T-helper 2 cell treated with Interferon-gamma antibody and Interleukin-4, amounts not matched to agents 5 μg/mL and 100 μg/mL, for 36 hours (primary cell): ENCODE measurements at regions not wholly inside any gene's neighbourhood (a gene's known extent, or its start where the extent isn't known, plus 50 kb on each side); places are given as distances from the start of the nearest gene placed in this dataset.
"Not testable (repeated sequence)": the region's sequence is repeated elsewhere in the genome, so short reads cannot be mapped to it uniquely, and the experiment has no call there.

Experiments used
- DNase-seq: peaks from one replicate; pipeline ENCODE4 v3.0.0; 2021; ENCODE audit warnings: low spot score
- H3K27ac Mint-ChIP-seq: one replicate; pipeline ENCODE4 v1.8.0; 2021; ENCODE audit warnings: mild to moderate bottlenecking, mixed read lengths
- H3K27me3 Mint-ChIP-seq: one replicate; pipeline ENCODE4 v1.8.0; 2021; ENCODE audit warnings: low read depth, mixed read lengths
- H3K36me3 Mint-ChIP-seq: one replicate; pipeline ENCODE4 v1.8.0; 2021; ENCODE audit warnings: low read depth, mixed read lengths
- H3K4me1 Mint-ChIP-seq: one replicate; pipeline ENCODE4 v1.8.0; 2021; ENCODE audit warnings: low read depth, mixed read lengths
- H3K4me3 Mint-ChIP-seq: one replicate; pipeline ENCODE4 v1.8.0; 2022; ENCODE audit warnings: mild to moderate bottlenecking, moderate library complexity, mixed read lengths
- H3K9me3 Mint-ChIP-seq: one replicate; pipeline ENCODE4 v1.8.0; 2021; ENCODE audit warnings: mixed read lengths

DNA sequence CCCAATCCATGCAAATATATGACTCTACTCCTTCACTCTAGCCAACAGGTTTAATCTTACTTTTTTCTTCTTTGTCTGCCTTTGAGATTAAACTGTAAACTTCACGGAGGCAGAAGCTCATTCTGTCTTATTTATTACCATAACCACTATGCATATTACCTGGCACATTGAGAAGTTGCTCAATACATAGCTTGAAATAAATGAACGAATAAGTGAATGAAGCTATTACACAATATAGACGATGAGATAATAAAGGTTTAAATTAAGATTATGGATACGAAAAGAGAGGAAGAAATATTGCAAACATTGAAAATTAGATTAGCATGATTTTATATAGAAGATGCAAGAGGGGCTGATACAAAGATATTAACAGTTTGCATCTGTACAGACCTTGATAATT lies 385.1 kb downstream of the LTN1 start:
- Mint-ChIP-seq H3K9me3 (peaks cover 21% of the 10 kb centered on the region), H3K27me3 (no peaks in the 10 kb centered on the region), H3K4me1 (peaks cover 12% of the 10 kb centered on the region), H3K27ac (no peak overlapping the region), H3K36me3 (peaks cover 9% of the 10 kb centered on the region), H3K4me3 (no peak overlapping the region)
- no peak for DNase-seq

DNA sequence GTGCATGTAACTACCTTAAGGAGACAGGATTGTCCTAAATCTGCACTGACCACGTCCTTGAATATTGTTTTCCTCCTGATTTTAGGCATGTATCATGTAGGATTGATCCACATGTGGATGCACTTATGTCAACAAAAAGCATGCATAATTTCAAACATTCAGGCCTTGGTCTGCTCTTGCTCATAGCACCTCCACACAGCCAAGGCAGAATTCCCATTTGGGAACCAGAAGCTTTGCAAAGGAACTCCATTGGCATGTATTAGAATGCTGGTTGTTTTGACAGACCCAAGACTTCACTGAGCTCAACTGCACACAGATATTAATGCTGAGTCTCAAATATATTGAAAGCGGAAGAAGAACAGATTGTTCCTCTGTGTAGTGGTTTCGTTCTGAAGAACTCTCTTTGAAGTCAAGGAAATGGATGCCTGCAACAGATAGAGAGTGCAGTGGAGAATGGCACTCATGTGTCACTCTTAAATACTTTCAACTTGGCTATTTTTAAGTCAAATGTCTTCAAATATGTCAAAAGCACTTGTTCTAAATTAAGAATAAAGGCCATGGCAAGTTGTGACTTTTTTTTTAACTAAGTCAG lies 387.6 kb downstream of the LTN1 start:
- Mint-ChIP-seq H3K4me3 (peak overlapping the region; percentile 58), H3K9me3 (peaks cover 34% of the 10 kb centered on the region), H3K36me3 (peaks cover 12% of the 10 kb centered on the region), H3K27ac (no peak overlapping the region), H3K4me1 (peaks cover 12% of the 10 kb centered on the region), H3K27me3 (no peaks in the 10 kb centered on the region)
- no peak for DNase-seq

DNA sequence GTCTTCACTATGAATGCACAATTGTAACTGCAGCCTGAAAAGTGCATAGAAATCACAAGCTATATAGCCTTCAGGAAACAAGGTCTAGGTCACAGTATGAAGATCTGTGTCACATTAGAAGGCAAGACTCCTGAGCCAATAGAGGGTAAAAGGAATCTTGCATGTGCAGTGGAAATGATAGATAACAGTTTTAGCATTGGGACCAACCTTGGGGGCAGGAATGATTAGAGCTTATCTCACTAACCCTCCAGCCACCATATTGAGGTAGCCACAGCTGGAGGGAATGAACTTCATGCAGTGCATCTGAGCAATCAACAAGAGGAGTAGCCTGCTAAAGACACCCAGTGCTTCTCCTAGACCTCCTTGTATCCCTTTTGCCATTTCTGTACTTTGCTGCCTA lies 390.1 kb downstream of the LTN1 start:
- peaks cover 12% of the 10 kb centered on the region for H3K36me3 Mint-ChIP-seq
- H3K9me3 Mint-ChIP-seq = peaks cover 39% of the 10 kb centered on the region
- H3K4me3 Mint-ChIP-seq = no peak overlapping the region

DNA sequence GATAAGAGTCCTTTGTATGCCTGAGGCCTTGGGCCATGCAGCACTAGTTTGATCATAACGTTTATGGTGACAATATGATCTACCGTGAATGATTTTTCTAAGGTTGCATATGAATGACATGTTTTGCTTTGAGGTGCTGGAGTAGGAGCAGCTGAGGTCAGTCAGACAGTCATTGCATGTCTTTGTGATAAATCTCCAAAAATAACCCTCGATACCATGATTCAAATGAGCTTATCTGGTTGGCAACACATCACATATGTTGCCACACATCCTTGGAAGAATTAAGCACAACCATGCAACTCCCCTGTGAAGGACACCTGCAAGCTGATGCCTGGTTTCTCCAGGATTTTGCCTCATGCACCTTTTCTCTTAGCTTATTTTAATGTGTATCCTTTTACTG lies 394.5 kb downstream of the LTN1 start:
- DNase-seq = no peak
- H3K9me3 Mint-ChIP-seq = peaks cover 37% of the 10 kb centered on the region
- H3K27ac Mint-ChIP-seq = no peak overlapping the region
- H3K4me1 Mint-ChIP-seq = no peaks in the 10 kb centered on the region
- H3K36me3 Mint-ChIP-seq = peaks cover 5% of the 10 kb centered on the region
- no peak overlapping the region for H3K4me3 Mint-ChIP-seq
- H3K27me3 Mint-ChIP-seq = no peaks in the 10 kb centered on the region

More for the DNA sequence above, 390.1 kb downstream of the LTN1 start:
- peaks cover 10% of the 10 kb centered on the region for H3K4me1 Mint-ChIP-seq
- no peak for DNase-seq
- H3K27ac Mint-ChIP-seq = no peak overlapping the region
- H3K27me3 Mint-ChIP-seq = no peaks in the 10 kb centered on the region

DNA sequence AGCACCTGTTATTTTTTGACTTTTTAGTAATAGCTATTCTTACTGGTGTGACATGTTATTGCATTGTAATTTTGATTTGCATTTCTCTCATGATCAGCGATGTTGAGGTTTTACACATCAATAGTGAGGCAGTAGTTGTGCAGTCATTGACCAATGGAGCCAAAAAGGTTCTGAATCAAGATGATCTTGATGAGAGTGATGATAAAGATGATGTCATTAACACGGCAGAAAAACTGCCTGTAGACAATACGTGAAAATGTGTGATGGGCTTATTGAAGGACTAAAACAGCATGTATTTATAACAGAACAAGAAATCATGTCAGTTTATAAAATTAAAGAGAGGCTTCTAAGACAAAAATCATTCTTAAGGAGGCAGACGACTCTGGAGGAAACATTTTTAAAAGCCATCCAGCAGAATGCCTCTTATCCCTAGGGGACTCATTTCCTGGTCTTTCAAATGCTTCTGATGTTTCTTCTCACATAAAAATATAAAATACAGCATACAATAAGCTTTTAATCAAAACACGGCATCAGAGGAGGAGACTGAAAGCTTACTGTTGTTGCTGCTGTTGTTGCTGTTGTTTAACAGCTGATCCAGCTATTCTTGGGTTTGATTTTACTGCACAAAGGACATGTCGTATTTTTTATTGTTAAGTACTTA lies 400.3 kb downstream of the LTN1 start:
- no peak overlapping the region for H3K4me3 Mint-ChIP-seq
- DNase-seq = no peak
- no peak overlapping the region for H3K27ac Mint-ChIP-seq
- no peaks in the 10 kb centered on the region for H3K36me3 Mint-ChIP-seq
- no peaks in the 10 kb centered on the region for H3K4me1 Mint-ChIP-seq
- H3K27me3 Mint-ChIP-seq = no peaks in the 10 kb centered on the region
- peaks cover 4% of the 10 kb centered on the region for H3K9me3 Mint-ChIP-seq

DNA sequence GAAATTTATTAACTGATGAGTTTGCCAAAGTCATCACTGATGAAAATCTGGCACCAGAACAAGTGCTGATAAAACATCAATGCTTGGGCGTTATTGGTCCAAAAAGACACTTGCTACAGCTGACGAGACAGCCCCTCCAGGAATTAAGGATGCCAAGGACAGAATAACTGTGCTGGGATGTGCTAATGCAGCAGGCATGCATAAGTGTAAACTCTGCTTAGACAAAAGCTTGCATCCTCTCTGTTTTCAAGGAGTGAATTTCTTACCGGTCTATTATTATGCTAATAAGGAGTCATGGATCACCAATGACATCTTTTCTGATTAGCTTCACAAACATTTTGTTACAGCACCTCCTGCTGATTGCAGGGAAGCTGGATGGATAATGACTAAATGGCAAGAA lies 402.0 kb downstream of the LTN1 start:
- no peak for DNase-seq
- Mint-ChIP-seq H3K4me1 (no peaks in the 10 kb centered on the region), H3K27ac (no peak overlapping the region), H3K9me3 (no peaks in the 10 kb centered on the region), H3K36me3 (no peaks in the 10 kb centered on the region), H3K4me3 (no peak overlapping the region), H3K27me3 (no peaks in the 10 kb centered on the region)

DNA sequence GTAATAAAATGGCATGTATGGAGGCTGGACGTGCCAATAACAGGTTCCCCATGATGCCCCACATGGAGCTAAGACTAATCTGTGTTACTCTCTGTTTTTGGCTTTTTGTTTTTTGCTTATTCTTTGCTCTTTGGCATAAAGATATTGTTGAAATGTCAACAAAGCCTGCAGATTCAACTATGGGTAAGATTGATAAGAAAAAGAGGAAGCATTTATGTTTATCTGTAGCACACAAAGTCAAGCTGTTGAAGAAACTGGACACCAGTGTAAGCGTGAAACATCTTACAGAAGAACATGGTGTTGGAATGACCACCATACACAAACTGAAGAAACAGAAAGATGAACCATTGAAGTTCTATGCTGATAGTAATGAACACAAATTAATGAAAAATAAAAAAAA lies 402.7 kb downstream of the LTN1 start:
- H3K36me3 Mint-ChIP-seq = no peaks in the 10 kb centered on the region
- H3K27me3 Mint-ChIP-seq = no peaks in the 10 kb centered on the region
- H3K9me3 Mint-ChIP-seq = no peaks in the 10 kb centered on the region
- H3K4me3 Mint-ChIP-seq = no peak overlapping the region
- no peak for DNase-seq
- no peaks in the 10 kb centered on the region for H3K4me1 Mint-ChIP-seq
- H3K27ac Mint-ChIP-seq = no peak overlapping the region

DNA sequence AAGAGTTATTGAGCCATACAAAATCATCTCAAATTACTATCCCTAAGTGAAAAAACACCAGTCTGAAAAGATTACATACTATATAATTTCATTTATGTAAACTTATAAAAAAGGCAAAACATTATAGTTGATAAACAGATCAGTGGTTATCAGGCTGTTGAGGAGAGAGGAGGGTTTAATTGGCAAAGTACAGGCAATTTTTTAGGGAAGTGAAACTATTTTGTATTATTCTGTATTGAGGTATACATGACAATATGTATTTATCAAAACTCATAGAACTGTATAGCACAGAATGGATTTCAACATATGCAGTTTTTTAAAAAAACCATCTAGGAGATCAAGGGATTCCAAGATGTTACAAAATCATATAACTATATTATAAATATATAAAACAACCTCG lies 403.7 kb downstream of the LTN1 start:
- no peak overlapping the region for H3K27ac Mint-ChIP-seq
- H3K4me3 Mint-ChIP-seq = no peak overlapping the region
- no peaks in the 10 kb centered on the region for H3K36me3 Mint-ChIP-seq
- no peaks in the 10 kb centered on the region for H3K27me3 Mint-ChIP-seq
- no peaks in the 10 kb centered on the region for H3K9me3 Mint-ChIP-seq
- DNase-seq = no peak
- H3K4me1 Mint-ChIP-seq = no peaks in the 10 kb centered on the region

DNA sequence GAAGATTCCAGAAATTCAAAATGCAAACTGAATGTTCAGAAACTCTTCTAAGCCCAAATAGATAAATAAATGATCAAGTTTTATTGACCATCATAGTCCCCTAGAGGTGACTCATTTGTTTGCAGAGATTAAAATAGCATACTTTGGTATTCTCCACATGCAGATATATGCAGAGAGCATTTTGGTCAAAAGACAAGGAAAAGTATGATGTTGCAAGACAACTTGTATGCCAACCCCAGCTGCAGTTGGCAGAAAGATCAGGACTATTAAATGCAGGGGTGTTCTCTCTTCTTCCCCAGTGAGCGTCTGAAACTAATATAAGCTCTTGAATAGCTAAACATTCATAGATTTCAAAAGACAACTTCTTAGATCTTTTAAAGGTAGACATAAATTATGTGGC lies 404.9 kb downstream of the LTN1 start:
- Mint-ChIP-seq H3K4me1 (no peaks in the 10 kb centered on the region), H3K4me3 (no peak overlapping the region), H3K27me3 (no peaks in the 10 kb centered on the region), H3K36me3 (no peaks in the 10 kb centered on the region), H3K27ac (no peak overlapping the region), H3K9me3 (no peaks in the 10 kb centered on the region)
- no peak for DNase-seq

DNA sequence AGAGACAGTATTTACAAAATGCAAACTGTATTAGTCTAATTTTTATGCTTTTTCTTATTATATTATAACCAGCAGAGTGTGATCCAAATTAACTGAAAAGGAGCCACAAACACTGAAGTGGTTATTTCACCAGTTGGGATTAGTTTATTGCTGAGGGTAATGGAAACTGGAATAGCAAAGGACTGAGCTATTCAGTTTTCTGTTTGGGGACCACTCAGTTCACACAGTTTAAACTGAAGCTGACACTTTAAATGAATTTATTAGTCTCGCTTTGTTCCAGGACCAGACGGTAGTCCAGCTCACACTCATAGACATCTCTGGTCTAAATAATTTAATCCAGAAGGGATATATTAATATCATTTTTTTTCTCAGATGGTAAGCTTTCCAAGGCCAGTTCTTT lies 410.7 kb downstream of the LTN1 start:
- Mint-ChIP-seq H3K9me3 (no peaks in the 10 kb centered on the region), H3K36me3 (no peaks in the 10 kb centered on the region), H3K4me1 (no peaks in the 10 kb centered on the region), H3K27ac (no peak overlapping the region), H3K4me3 (no peak overlapping the region), H3K27me3 (no peaks in the 10 kb centered on the region)
- no peak for DNase-seq

DNA sequence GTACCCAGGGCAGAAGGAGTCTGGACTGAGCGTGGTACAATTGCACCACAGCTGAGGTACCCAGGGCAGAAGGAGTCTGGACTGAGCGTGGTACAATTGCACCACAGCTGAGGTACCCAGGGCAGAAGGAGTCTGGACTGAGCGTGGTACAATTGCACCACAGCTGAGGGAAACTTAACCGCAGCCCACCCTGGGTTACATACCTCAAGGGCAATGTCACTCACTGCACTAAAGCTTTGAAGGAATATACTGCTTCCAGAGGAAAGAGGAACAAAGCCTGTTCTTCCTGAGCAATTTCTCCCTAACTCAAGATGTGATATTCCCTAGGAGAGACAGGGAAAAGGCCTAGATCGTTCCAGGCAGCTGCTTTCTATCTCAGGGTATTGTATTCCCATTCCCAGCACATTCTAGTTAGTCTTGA lies 411.4 kb downstream of the LTN1 start:
- DNase-seq, H3K27me3 Mint-ChIP-seq, H3K36me3 Mint-ChIP-seq, H3K27ac Mint-ChIP-seq, H3K9me3 Mint-ChIP-seq, H3K4me3 Mint-ChIP-seq, H3K4me1 Mint-ChIP-seq: not testable (repeated sequence)

DNA sequence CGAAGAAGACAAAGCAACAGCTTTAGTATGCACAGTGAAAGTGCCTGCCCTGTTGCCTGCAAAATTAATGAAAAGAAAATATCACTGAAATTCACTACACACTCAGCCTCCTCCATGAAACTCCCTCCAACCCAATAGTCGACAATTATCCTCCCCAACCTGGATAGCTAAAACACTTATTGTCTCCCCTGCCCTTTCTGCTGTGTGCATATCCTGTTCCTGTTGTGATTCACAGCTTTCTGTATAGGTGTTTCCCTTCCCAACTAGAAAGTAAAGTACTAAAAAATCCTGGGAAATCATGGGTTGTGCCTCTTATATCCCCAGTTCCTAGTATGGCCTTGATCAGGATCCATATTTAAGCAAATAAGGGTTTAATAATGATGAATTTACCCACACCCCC lies 412.1 kb downstream of the LTN1 start:
- Mint-ChIP-seq H3K36me3 (no peaks in the 10 kb centered on the region), H3K27ac (no peak overlapping the region), H3K4me1 (no peaks in the 10 kb centered on the region), H3K9me3 (no peaks in the 10 kb centered on the region), H3K4me3 (no peak overlapping the region), H3K27me3 (no peaks in the 10 kb centered on the region)
- DNase-seq = no peak

DNA sequence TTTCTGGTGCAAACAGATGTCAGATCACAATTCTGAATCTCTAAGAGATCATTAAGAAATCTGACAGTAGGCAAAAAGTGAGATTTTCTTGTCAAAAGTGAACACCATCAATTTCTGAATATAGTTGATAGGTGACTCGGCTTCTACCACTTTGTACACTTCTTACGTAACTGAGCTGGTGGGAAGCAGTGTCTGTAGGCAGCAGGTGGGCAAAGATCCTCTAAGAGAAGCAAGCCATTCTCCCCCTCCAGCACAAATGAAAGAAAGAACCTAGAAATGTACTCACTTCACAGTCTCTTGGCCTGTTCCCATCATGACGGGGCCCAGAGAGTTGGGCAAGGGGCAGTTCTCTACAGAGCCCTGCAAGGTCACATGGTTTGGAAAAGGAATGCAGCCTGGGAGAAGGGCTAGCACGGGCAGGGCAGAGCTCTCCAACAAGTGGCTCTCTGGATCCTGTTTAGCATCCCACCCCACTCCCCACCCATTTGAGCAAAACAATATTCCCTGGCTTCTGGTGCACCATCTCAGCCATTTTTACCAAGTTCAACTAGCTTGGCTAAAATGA lies 412.6 kb downstream of the LTN1 start:
- Mint-ChIP-seq H3K36me3 (no peaks in the 10 kb centered on the region), H3K27ac (no peak overlapping the region), H3K4me3 (no peak overlapping the region)

DNA sequence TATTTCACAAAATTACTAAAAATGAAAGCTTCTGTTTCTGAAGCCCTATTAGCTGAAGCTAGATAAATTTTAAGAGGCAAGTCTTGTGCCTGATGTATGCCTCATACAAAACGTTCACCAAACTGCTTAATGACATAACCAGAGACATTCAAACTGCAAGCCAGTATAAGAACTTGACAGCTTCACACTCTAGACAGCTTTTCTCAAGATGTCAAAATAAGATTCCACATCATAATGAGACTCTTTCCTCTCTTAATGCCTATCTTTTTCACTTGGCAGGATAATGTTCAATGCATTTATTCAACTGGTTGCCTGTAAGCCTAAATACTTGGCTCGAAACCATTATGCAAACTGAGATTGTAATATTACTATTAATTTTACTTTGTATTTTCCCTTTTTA lies 424.0 kb downstream of the LTN1 start:
- Mint-ChIP-seq H3K27ac (no peak overlapping the region), H3K4me3 (no peak overlapping the region), H3K4me1 (no peaks in the 10 kb centered on the region), H3K27me3 (no peaks in the 10 kb centered on the region), H3K36me3 (no peaks in the 10 kb centered on the region), H3K9me3 (peaks cover 8% of the 10 kb centered on the region)
- no peak for DNase-seq

More for the DNA sequence above, 412.6 kb downstream of the LTN1 start:
- no peaks in the 10 kb centered on the region for H3K4me1 Mint-ChIP-seq
- no peaks in the 10 kb centered on the region for H3K9me3 Mint-ChIP-seq
- no peak for DNase-seq
- no peaks in the 10 kb centered on the region for H3K27me3 Mint-ChIP-seq

DNA sequence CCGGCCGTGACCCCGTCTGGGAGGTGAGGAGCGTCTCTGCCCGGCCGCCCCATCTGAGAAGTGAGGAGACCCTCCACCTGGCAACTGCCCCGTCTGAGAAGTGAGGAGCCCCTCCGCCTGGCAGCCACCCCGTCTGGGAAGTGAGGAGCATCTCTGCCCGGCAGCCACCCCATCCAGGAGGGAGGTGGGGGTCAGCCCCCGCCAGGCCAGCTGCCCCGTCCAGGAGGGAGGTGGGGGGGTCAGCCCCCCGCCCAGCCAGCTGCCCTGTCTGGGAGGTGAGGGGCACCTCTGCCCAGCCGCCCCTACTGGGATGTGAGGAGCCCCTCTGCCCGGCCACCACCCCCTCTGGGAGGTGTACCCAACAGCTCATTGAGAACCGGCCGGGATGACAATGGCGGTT lies 428.7 kb downstream of the LTN1 start:
- H3K27me3 Mint-ChIP-seq, H3K36me3 Mint-ChIP-seq, H3K27ac Mint-ChIP-seq, H3K4me3 Mint-ChIP-seq, DNase-seq, H3K4me1 Mint-ChIP-seq: not testable (repeated sequence)
- H3K9me3 Mint-ChIP-seq = peaks cover 23% of the 10 kb centered on the region
